Thoracic aorta (tissue), 2 donors: ENCODE measurements at regions not wholly inside any gene's neighbourhood (a gene's known extent, or its start where the extent isn't known, plus 50 kb on each side); places are given as distances from the start of the nearest gene placed in this dataset.

Experiments used
- ATAC-seq: fragments of 150-250 bp; one replicate; pipeline ENCODE4 v1.8.0; 2017; ENCODE audit warnings: low read depth; ENCODE audit not compliant: insufficient number of reproducible peaks, low FRiP score
- DNase-seq: peaks from one replicate; pipeline ENCODE4 v3.0.0-alpha.2; 2020; ENCODE audit warnings: low spot score
- H3K27ac ChIP-seq, 2 donors: fragments of 200-600 bp; sonication (generic); 1 replicate in 1 of 2; 2 replicates in 1 of 2; pipeline ENCODE4 v1.5.1; 2016; ENCODE audit warnings: mild to moderate bottlenecking in 2 of 2, moderate library complexity in 2 of 2
- H3K27me3 ChIP-seq: fragments of 200-600 bp; sonication (generic); replicated peaks from 2 replicates; pipeline ENCODE4 v1.6.0; 2016; ENCODE audit warnings: mild to moderate bottlenecking; ENCODE audit not compliant: insufficient read depth
- H3K36me3 ChIP-seq: fragments of 200-600 bp; sonication (generic); one replicate; pipeline ENCODE4 v1.5.1; 2016
- H3K4me1 ChIP-seq, 2 donors: fragments of 200-600 bp; sonication (generic); 1 replicate in 1 of 2; 2 replicates in 1 of 2; pipeline versions ENCODE4 v1.5.1 to v1.6.0; 2016; ENCODE audit warnings: low read depth in 2 of 2, mild to moderate bottlenecking in 1 of 2; ENCODE audit not compliant: control insufficient read depth in 1 of 2
- H3K4me3 ChIP-seq: fragments of 200-600 bp; sonication (generic); 2 replicates; pipeline ENCODE4 v1.5.1; 2016; ENCODE audit warnings: mild to moderate bottlenecking
- H3K9me3 ChIP-seq: fragments of 200-600 bp; sonication (generic); 2 replicates; pipeline ENCODE4 v1.5.1; 2016
- TF ChIP-seq, protein P1 (sequence below): fragments of 200-600 bp; sonication (generic); IDR thresholded peaks from one replicate; pipeline ENCODE4 v1.5.1; 2019; ENCODE audit warnings: antibody characterized with exemption

DNA sequence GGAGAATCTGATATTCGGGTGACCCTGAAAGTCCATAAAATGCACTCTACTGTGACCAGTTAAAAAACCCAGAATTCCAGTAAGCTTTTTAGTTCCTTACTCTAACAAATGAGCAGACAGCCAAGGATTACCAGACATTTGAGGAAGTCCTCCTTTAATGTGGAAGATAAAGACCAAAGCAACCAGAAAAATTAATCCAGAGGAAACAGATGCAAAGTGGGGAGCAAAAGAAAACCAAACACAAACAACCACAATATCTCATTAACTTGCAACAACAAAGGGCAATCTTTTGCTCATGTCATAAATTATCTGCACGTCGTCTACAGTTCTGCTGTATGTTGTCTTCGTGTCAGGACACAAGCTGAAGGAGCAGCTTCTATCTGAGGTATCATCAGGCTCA, 164.4 kb downstream of the PJA1 start:
- Histone ChIP-seq H3K27me3 (no peaks in the 10 kb centered on the region), H3K4me3 (no peak overlapping the region), H3K9me3 (no peaks in the 10 kb centered on the region), H3K4me1 (peaks cover 2 to 7% of the 10 kb centered on the region in 2 donors), H3K36me3 (no peaks in the 10 kb centered on the region), H3K27ac (no peak overlapping the region)
- ATAC-seq (no peak), DNase-seq (no peak)
- TF ChIP-seq, protein P1, sequence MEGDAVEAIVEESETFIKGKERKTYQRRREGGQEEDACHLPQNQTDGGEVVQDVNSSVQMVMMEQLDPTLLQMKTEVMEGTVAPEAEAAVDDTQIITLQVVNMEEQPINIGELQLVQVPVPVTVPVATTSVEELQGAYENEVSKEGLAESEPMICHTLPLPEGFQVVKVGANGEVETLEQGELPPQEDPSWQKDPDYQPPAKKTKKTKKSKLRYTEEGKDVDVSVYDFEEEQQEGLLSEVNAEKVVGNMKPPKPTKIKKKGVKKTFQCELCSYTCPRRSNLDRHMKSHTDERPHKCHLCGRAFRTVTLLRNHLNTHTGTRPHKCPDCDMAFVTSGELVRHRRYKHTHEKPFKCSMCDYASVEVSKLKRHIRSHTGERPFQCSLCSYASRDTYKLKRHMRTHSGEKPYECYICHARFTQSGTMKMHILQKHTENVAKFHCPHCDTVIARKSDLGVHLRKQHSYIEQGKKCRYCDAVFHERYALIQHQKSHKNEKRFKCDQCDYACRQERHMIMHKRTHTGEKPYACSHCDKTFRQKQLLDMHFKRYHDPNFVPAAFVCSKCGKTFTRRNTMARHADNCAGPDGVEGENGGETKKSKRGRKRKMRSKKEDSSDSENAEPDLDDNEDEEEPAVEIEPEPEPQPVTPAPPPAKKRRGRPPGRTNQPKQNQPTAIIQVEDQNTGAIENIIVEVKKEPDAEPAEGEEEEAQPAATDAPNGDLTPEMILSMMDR = no peak

DNA sequence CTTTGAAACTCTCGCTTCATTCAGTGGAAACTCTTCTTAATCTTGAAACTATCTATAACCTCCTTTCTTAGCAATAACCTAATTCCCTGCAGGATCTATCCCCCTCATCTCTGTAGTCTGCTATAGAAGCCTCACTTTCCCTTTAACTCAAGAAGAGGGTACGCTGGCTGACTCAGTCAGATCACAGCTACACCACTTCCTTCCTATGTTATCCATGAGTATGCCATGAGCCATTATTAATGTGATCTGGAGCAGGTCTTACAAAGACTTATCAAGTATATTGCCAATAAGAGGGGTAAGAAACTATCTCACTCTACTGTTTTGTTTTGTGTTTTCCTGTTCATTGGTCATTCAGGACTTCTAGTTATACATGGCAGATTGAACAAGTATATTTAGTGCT, 165.3 kb downstream of the PJA1 start:
- TF ChIP-seq, protein P1 = no peak
- H3K27ac ChIP-seq = no peak overlapping the region
- H3K4me1 ChIP-seq = peaks cover 6 to 15% of the 10 kb centered on the region in 2 donors
- H3K36me3 ChIP-seq = no peaks in the 10 kb centered on the region
- ATAC-seq (no peak), DNase-seq (no peak)
- no peaks in the 10 kb centered on the region for H3K27me3 ChIP-seq
- H3K4me3 ChIP-seq = no peak overlapping the region
- H3K9me3 ChIP-seq = no peaks in the 10 kb centered on the region

DNA sequence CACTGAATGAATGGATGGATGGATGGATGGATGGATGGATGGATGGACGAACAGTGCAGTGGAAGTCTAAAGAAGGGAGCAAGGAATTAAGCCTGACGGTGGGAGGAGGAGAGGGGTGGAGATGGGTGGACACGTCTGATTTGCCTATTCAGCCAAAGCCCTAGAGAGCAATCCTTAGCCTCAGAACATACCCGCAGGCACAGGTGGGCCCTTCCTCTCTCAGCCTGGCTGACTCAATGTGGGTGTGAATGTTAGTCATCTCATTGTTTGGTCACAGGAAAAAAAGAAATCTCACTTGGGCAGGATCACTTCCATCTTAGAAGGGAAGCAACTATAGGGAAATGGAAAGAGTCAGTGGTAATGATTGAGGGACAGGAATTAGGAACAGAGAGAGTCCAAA, 165.9 kb downstream of the PJA1 start:
- no peaks in the 10 kb centered on the region for H3K27me3 ChIP-seq
- H3K9me3 ChIP-seq = no peaks in the 10 kb centered on the region
- TF ChIP-seq, protein P1 = no peak
- H3K36me3 ChIP-seq = no peaks in the 10 kb centered on the region
- H3K27ac ChIP-seq = no peak overlapping the region
- peaks cover 6 to 15% of the 10 kb centered on the region in 2 donors for H3K4me1 ChIP-seq
- no peak overlapping the region for H3K4me3 ChIP-seq
- ATAC-seq (no peak), DNase-seq (no peak)

DNA sequence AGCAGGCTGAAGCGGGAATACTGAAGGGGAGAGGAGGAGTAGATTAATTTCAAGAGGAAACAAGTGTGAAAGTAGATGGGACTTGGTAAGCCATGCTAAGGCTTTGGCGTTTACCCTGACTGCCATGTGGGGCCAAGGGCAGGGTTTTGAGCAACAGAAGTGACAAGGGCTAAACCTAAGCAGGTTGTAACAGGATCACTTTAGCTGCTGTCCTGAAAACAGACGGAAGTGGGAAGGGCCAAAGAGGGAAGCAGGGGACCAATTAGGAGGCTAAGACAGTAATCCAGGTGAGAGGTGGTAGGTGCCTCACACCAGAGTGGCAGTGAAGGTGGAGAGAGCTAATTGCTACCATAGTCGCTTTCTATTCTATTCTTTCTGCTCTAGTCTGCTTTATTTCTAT, 166.5 kb downstream of the PJA1 start:
- no peaks in the 10 kb centered on the region for H3K27me3 ChIP-seq
- no peaks in the 10 kb centered on the region for H3K36me3 ChIP-seq
- H3K9me3 ChIP-seq = no peaks in the 10 kb centered on the region
- H3K4me1 ChIP-seq = peaks cover 6 to 15% of the 10 kb centered on the region in 2 donors
- ATAC-seq = no peak
- H3K27ac ChIP-seq = no peak overlapping the region
- H3K4me3 ChIP-seq = no peak overlapping the region
- TF ChIP-seq, protein P1 = no peak
- no peak for DNase-seq

DNA sequence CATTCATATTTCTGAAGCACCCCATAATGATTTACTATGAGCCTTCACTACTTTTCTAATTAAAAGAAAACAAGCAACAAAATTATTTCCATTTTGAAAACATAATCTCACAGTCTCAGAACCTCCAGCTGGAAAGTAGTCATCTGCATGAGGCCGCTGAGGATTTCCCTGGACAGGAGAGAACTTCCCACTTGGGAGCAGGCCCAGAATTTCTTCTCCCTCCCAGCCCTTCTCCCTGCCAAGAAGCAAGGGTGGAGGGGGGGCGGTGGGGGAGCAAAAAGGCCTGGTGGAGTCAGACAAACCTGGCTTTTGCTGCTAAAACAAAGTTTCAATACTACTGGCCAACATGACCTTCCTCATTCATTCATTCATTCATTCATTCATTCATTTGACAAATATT, 167.3 kb downstream of the PJA1 start:
- no peak overlapping the region for H3K27ac ChIP-seq
- H3K4me1 ChIP-seq = peaks cover 6 to 15% of the 10 kb centered on the region in 2 donors
- no peaks in the 10 kb centered on the region for H3K9me3 ChIP-seq
- TF ChIP-seq, protein P1 = no peak
- no peaks in the 10 kb centered on the region for H3K36me3 ChIP-seq
- ATAC-seq = peak; percentile 86
- no peaks in the 10 kb centered on the region for H3K27me3 ChIP-seq
- DNase-seq = no peak
- H3K4me3 ChIP-seq = no peak overlapping the region
